ENCODE measurements at regions not wholly inside any gene's neighbourhood (a gene's known extent, or its start where the extent isn't known, plus 50 kb on each side); places are given as distances from the start of the nearest gene placed in this dataset.

- TF ChIP-seq POLR2A (IDR thresholded peaks at IDR 0.05), result no peak
- TF ChIP-seq CTCF (IDR thresholded peaks at IDR 0.05), result no peak
- TF ChIP-seq POLR2AphosphoS5 (IDR thresholded peaks at IDR 0.05), result no peak
Observed at GRCh38 chr13:85562282-85562681, 236.9 kb downstream of the SLITRK6 start.

Data from stomach (tissue), 4 donors.